Adipocyte (in vitro differentiated cells): ENCODE measurements at regions not wholly inside any gene's neighbourhood (a gene's known extent, or its start where the extent isn't known, plus 50 kb on each side); places are given as distances from the start of the nearest gene placed in this dataset.
A peak's percentile ranks its signal among the peaks of the same experiment; 100 is the strongest.

Source experiments
- DNase-seq: peaks from one replicate; pipeline ENCODE4 v3.0.0-alpha.2; 2015; ENCODE audit warnings: low read depth
- H3K27me3 ChIP-seq: replicated peaks from 2 replicates; pipeline ENCODE4 v1.7.0; 2013; ENCODE audit warnings: mild to moderate bottlenecking, low read length, moderate library complexity; ENCODE audit not compliant: control insufficient read depth, insufficient read depth
- H3K36me3 ChIP-seq: 2 replicates; pipeline ENCODE4 v1.7.0; 2013; ENCODE audit warnings: low read length, mild to moderate bottlenecking, moderate library complexity; ENCODE audit not compliant: control insufficient read depth, insufficient read depth, severe bottlenecking
- H3K4me1 ChIP-seq: 2 replicates; pipeline ENCODE4 v1.7.0; 2013; ENCODE audit warnings: mild to moderate bottlenecking, low read length, moderate library complexity; ENCODE audit not compliant: control insufficient read depth, insufficient read depth
- H3K4me3 ChIP-seq: 2 replicates; pipeline ENCODE4 v1.7.0; 2013; ENCODE audit warnings: mild to moderate bottlenecking, low read length, moderate library complexity
- H3K9ac ChIP-seq: 2 replicates; pipeline ENCODE4 v1.7.0; 2013; ENCODE audit warnings: mild to moderate bottlenecking, low read length, moderate library complexity
- H3K9me3 ChIP-seq: 2 replicates; pipeline ENCODE4 v1.7.0; 2013; ENCODE audit warnings: mild to moderate bottlenecking, low read length, moderate library complexity; ENCODE audit not compliant: control insufficient read depth

DNA sequence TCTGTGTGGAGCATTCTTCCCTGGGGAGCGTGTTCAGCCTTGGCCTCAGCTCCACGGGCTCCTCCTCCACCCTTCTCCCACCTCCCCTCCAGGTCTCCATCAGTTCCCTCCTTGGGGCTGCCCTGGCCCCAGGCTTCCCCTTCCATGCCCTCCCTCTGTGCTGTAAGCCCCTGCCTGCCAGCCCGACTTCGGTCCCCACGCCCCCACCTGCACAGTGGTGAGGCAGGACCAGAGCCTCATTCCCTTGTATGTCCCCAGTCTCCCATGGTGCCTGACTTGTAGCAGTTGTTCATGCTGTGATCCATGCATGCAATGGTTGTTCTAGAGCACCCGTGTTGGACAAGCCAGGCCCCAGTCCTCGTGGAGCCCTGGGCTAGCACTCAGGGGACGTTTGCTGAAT, 199.4 kb downstream of the RBFOX3 start:
- H3K27me3 ChIP-seq, result peaks cover 69% of the 10 kb centered on the region
- H3K4me3 ChIP-seq, result no peak overlapping the region
- H3K4me1 ChIP-seq, result no peaks in the 10 kb centered on the region
- no peak for DNase-seq
- no peak overlapping the region for H3K9ac ChIP-seq
- no peaks in the 10 kb centered on the region for H3K9me3 ChIP-seq
- no peaks in the 10 kb centered on the region for H3K36me3 ChIP-seq

DNA sequence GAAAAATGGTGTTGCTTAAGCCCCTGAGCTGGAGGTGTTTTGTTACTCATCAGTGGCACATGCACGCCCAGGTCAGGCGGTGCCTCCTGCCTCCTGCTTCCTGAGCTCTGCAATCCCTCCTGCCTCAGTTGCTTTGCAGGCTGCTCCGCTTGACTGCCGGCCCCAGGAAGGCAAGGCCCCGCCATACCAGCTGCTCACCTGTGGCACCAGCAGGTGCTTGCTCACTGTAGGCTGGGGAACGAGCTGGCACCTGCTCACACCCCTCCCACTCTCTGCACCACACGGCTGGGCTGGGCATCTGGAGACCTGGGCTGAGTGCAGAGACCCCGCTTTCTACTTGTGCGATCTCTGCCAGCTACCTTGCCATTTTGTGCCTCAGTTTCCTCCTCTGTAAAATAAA, 200.2 kb downstream of the RBFOX3 start:
- Histone ChIP-seq H3K27me3 (peaks cover 71% of the 10 kb centered on the region), H3K9me3 (no peaks in the 10 kb centered on the region), H3K4me3 (no peak overlapping the region), H3K36me3 (no peaks in the 10 kb centered on the region), H3K4me1 (no peaks in the 10 kb centered on the region), H3K9ac (no peak overlapping the region)
- no peak for DNase-seq

DNA sequence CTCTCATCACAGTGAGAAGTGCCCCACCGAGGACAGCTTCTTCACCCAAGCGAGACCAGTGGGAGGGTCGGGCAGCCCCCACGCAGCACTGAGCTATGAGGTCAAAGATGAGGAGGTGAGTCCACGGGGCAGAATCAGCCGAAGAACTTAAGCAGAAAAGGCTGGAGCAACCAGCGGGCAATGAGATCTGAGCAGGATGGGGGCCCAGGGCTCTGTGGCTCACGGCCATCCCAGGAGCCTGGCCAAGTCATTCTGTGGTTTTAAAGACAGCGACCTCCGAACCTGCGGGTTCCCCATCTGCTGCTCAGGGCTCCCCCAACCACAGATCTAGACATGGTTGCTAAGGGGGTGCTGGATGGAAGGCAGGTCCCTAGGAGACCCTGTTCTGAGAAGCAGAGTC, 202.6 kb downstream of the RBFOX3 start:
- Histone ChIP-seq H3K4me1 (no peaks in the 10 kb centered on the region), H3K9me3 (no peaks in the 10 kb centered on the region), H3K9ac (no peak overlapping the region), H3K27me3 (peaks cover 57% of the 10 kb centered on the region), H3K4me3 (no peak overlapping the region), H3K36me3 (no peaks in the 10 kb centered on the region)
- no peak for DNase-seq

DNA sequence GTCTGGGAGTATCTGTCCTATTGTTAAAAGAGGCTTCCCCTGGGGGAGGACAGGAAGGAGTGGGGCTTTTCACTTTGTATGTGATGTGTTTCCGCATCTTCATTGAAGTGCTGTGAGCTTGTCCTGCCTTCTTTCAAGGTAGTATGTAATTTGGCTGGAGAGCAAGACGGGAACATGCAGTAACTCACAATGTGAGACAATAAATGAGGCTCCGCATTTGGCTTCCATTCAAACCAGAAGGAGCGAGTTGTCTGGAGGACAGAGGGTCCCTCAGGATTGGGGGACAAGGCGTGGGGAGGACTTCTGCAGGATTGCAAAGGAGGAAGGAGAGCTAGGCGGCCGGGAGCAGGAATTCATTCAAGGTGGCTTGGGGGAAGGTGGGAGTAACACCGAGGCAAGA, 203.5 kb downstream of the RBFOX3 start:
- Histone ChIP-seq H3K4me3 (no peak overlapping the region), H3K27me3 (peaks cover 59% of the 10 kb centered on the region), H3K9me3 (no peaks in the 10 kb centered on the region), H3K4me1 (no peaks in the 10 kb centered on the region), H3K9ac (no peak overlapping the region), H3K36me3 (no peaks in the 10 kb centered on the region)
- DNase-seq, result no peak

DNA sequence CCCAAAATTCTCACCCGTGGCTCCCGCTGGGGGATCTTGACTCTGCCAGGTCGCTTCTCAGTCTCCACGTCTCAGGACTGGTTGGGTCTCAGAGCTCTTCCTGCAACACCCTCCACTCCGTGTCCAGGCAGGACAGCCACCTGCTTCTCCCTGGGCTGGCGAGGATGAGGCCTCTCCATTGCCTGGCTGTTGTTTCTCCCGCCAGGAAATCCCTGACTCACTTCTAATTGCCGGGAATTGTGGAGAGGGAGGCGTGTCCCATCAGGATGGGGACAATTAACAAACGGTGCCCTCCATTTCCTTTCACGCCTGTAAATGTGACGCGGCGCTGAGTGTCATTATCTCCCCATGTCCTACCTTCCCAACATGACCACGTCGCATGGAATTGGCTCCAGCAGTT, 204.5 kb downstream of the RBFOX3 start:
- no peak for DNase-seq
- Histone ChIP-seq H3K9ac (no peak overlapping the region), H3K4me1 (no peaks in the 10 kb centered on the region), H3K27me3 (peaks cover 66% of the 10 kb centered on the region), H3K36me3 (no peaks in the 10 kb centered on the region), H3K4me3 (no peak overlapping the region), H3K9me3 (no peaks in the 10 kb centered on the region)

DNA sequence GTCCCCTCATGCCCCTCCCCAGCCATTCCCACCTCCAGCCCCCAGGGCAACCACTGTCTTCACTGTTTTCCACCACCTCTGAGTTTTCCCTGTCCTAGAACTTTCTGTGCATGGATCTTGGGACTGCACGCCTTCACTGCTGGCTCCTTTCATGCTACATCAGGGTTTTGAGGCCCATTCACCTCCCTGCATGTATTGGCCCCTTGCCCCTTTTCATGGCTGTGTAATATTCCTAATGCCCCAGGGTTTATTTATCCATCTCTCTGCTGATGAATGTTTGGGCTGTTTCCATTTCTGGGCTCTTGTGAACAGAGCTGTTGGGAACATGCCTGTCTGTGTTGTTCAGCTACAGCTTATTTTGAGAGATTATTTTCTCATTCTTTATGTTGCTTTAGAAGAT, 205.0 kb downstream of the RBFOX3 start:
- peaks cover 65% of the 10 kb centered on the region for H3K27me3 ChIP-seq
- DNase-seq, result no peak
- no peak overlapping the region for H3K4me3 ChIP-seq
- H3K9me3 ChIP-seq, result no peaks in the 10 kb centered on the region
- H3K36me3 ChIP-seq, result no peaks in the 10 kb centered on the region
- H3K9ac ChIP-seq, result no peak overlapping the region
- H3K4me1 ChIP-seq, result no peaks in the 10 kb centered on the region

DNA sequence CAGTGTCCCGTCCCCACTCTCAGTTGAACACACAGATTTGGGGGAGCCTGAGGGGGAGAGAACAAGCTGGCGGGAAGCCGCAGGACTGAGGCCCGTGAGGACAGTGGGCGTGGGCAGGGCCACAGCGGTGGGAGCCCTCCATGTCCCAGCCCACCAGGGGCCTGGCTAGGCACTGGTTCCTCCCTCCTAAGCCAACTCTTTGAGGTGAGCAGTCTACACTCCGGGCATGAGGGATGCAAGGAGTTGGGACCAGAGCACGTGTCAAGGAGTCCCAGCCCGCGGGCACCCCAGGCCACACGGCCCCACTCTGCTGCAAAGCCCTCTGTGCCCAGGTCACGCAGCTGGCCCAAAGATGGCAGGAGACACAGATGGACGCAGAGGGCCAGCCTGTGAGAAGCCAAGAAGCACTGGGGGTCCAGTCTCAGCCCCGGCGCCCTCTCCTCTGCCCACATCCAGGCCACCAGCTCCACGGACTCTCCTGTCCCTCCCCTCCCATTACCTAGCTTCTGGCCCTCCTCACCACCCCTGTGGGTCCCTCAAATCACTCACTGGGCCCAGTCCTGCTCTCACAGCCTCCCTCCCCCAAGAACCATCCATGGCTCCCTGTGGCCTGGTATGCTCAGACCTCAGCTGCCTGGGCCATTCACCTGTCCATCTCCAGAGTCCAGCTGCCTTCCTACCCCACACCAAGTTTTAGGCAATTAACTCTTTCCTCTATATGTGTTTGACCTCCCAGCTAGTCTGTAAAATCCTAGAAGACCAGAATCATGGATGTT, 206.5 kb downstream of the RBFOX3 start:
- Histone ChIP-seq H3K4me3 (no peak overlapping the region), H3K9me3 (no peaks in the 10 kb centered on the region), H3K4me1 (no peaks in the 10 kb centered on the region), H3K36me3 (no peaks in the 10 kb centered on the region), H3K27me3 (peaks cover 72% of the 10 kb centered on the region), H3K9ac (no peak overlapping the region)
- DNase-seq, result no peak

DNA sequence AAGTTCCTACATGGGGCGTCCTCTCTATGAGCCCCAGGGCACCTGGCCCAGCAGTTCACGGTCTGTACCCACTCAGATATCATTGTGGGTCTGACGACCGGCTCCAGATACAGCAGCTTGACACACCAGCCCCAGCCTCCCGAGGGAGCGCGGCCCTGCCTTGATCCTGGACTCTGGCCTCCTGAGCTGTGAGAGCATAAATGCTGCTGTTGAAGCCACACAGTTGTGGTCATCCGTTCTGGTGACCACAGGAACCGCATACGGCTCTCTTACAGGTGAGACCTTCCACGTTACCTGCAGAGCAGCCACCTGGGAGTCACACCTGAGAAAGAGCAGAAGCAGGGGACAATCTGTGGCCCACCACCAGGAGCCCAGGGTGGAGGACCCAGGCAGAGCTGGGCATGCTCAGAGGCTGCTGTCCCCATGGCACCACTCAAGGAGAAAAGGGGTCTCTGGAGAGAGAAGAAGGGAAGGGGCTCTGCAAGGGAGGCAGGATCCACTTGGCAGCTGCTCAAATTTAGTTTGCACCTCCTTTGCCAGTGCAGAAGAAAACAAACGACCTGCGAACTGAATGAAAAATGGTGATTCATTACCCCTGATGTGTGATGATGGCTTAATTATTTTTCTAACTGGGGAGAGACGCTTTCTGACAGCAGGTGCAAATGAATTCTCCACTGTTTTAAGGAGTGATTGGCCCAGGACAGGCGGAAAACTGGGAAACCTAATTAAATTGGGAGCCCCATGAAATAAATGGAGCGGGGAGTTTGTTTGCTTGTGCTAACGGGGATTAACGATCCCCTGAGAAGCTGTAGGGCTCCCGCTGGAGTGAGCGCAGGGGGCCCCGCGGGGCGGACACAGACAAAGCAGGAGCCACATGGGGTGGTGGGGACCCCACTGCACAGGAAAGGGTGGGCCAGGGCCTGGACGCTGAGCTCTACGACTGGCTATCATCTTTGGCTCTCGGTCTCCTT, 208.9 kb downstream of the RBFOX3 start:
- H3K4me1 ChIP-seq, result no peaks in the 10 kb centered on the region
- no peak for DNase-seq
- H3K9ac ChIP-seq, result no peak overlapping the region
- H3K4me3 ChIP-seq, result no peak overlapping the region
- peaks cover 69% of the 10 kb centered on the region for H3K27me3 ChIP-seq
- no peaks in the 10 kb centered on the region for H3K9me3 ChIP-seq
- H3K36me3 ChIP-seq, result no peaks in the 10 kb centered on the region

DNA sequence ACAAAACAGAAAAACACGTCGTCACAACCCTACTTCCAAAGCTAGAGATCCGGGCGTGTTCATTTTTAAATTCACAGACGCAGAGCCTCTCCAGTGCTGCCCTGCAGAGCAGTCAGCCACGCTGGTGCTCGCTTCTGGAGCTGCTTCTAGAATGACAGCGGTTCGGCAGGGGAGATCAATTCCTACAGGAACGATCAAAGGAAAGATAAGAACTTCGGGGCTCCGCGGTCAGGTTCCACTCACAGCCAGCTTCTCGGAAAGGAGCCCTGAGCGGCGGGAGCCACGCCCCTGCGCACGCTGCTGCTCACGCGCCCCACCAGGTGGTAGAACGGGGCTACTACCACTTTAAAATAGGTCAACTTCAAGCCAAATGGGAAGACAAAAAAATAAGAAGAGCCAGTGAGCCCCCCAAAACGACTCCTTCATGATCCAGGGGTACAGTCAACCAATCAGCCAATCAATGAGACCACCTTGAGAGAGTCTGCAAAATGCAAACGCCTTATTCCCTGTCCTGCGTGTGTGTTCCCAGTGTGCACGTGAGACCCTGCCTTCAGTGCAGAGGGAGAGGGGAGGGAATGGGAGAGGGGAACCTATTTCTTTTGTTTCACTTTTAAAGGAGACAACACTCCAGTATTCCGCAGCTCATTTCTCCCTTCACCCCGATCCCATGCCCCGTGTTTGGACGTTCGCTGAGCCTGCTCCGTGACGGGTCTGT, 209.7 kb downstream of the RBFOX3 start:
- no peaks in the 10 kb centered on the region for H3K36me3 ChIP-seq
- no peaks in the 10 kb centered on the region for H3K4me1 ChIP-seq
- peak overlapping the region; percentile 62 for H3K4me3 ChIP-seq
- DNase-seq, result peak; percentile 80
- H3K27me3 ChIP-seq, result peaks cover 63% of the 10 kb centered on the region
- H3K9me3 ChIP-seq, result no peaks in the 10 kb centered on the region
- H3K9ac ChIP-seq, result peak overlapping the region; percentile 18

DNA sequence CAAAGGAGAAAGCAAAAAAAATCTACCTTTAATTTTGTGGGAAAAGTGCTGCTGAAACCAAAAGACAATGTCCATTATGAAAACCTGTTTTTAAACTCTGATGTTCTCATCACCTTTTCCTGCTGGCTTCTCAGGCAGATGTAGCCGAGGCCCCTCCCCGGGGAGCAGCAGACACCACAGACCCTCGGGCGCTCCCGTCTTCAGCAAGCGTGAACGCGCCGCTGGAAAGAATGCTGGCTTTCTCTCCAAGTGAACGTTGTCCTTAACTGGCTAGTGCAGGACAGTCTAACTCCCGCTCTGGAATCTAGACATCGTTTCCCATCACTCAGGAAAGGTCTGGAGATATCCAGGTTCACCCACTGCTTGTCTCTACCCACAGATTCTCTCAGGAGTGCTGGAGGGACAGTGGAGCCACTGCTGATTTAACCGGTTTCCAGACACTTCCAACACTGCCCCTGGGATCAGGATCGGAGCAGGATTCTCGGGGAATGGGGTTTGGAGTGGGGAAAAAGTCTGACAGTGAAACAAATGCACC, 211.2 kb downstream of the RBFOX3 start:
- Histone ChIP-seq H3K4me3 (no peak overlapping the region), H3K9me3 (no peaks in the 10 kb centered on the region), H3K36me3 (no peaks in the 10 kb centered on the region), H3K4me1 (no peaks in the 10 kb centered on the region), H3K27me3 (peaks cover 65% of the 10 kb centered on the region), H3K9ac (no peak overlapping the region)
- DNase-seq, result peak; percentile 25

DNA sequence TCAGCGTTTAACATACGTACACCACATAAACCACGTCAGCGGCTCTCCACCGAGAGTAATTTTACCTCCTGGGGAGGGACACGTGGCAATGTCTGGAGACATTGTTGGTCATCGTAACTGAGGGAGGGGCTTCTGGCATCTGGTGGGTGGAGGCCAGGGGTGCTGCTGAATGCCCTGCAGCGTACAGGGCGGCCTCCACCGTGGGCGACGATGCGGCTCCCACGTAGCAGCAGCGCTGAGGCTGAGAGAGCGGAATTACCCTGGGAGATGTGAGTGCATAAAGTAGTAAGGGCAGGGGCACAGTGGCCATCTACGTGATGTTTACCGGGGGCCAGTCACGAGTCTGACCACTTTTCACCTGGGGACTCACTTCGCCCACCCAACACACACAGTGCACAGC, 212.4 kb downstream of the RBFOX3 start:
- no peak overlapping the region for H3K4me3 ChIP-seq
- no peaks in the 10 kb centered on the region for H3K4me1 ChIP-seq
- no peaks in the 10 kb centered on the region for H3K9me3 ChIP-seq
- no peaks in the 10 kb centered on the region for H3K36me3 ChIP-seq
- H3K27me3 ChIP-seq, result peaks cover 65% of the 10 kb centered on the region
- H3K9ac ChIP-seq, result no peak overlapping the region
- DNase-seq, result no peak
